Adrenal gland (tissue), 9 donors: ENCODE measurements at regions not wholly inside any gene's neighbourhood (a gene's known extent, or its start where the extent isn't known, plus 50 kb on each side); places are given as distances from the start of the nearest gene placed in this dataset.

ENCODE experiments used
- DNase-seq, 7 donors: peaks; one replicate each; pipeline ENCODE4 v3.0.0-alpha.2; 2019 to 2020
- H3K27ac ChIP-seq, 5 donors: fragments of 200-600 bp; sonication (generic) in 4 of 5; 1 replicate in 3 of 5; 2 replicates in 2 of 5; pipeline versions ENCODE4 v1.5.1 to v1.8.0; 2016 to 2020; ENCODE audit warnings: mild to moderate bottlenecking in 1 of 5
- H3K27me3 ChIP-seq: fragments of 200-600 bp; 2 replicates; pipeline ENCODE4 v1.8.0; 2021
- H3K36me3 ChIP-seq, 2 donors: fragments of 200-600 bp; replicated peaks in 1 of 2; 1 replicate in 1 of 2; 2 replicates in 1 of 2; pipeline versions ENCODE4 v1.5.1 to v1.8.0; 2018 to 2022
- H3K4me1 ChIP-seq, 2 donors: fragments of 200-600 bp; replicated peaks in 1 of 2; 1 replicate in 1 of 2; 2 replicates in 1 of 2; pipeline versions ENCODE4 v1.5.1 to v1.8.0; 2018 to 2021
- H3K4me3 ChIP-seq, 4 donors: fragments of 200-600 bp; sonication (generic) in 3 of 4; one replicate each; pipeline ENCODE4 v1.5.1; 2016 to 2018
- H3K9me3 ChIP-seq, 3 donors: fragments of 200-600 bp; sonication (generic) in 1 of 3; replicated peaks in 1 of 3; 1 replicate in 2 of 3; 2 replicates in 1 of 3; pipeline versions ENCODE4 v1.5.1 to v1.8.0; 2016 to 2021
- CTCF ChIP-seq, 6 experiments: fragments of 450-650 bp in 4 of 6; fragments of 200-600 bp in 2 of 6; sonication (generic) in 1 of 6; IDR thresholded peaks; 1 replicate in 5 of 6; 2 replicates in 1 of 6; pipeline versions ENCODE4 v1.5.1 to v1.8.0; 2016 to 2021; ENCODE audit warnings: antibody characterized with exemption in 6 of 6, mild to moderate bottlenecking in 2 of 6, moderate library complexity in 1 of 6
- POLR2A ChIP-seq, 2 donors: fragments of 450-650 bp; IDR thresholded peaks; one replicate each; pipeline ENCODE4 v1.6.1; 2017; ENCODE audit warnings: antibody characterized with exemption in 2 of 2, mild to moderate bottlenecking in 2 of 2, moderate library complexity in 1 of 2
- WGBS, 4 donors: extraction: QIAGEN DNeasy Blood & Tissue Kit in 2 of 4; methylation state at CpG; one replicate each; pipeline versions ENCODE4 v1.1.5 to v1.1.7; 2013 to 2017; 5-methylcytosine and 5-hydroxymethylcytosine counted together
- intact Hi-C, 2 donors: fragments of 100-400 bp; cut with DNase I; formaldehyde crosslinking; loops; one replicate each; pipeline versions ENCODE4 v1.14.1 to v1.15.0; 2022 to 2023
- donor health status: healthy with polysubstance abuse.
- donor health status: Bipolar disorder and iron deficiency.
- donor health status: DM: yes; HTN: yes; CAD: no.
- donor health status: DM: no; HTN: no; CAD: no.
- donor health status: DM: no; HTN: no; CAD: no.

GRCh38 chr13:99865420-99865930 is 106.1 kb downstream of the ZIC5 start:
- no peak overlapping the region for H3K4me3 ChIP-seq
- H3K36me3 ChIP-seq: no peaks in the 10 kb centered on the region
- no peaks in the 10 kb centered on the region for H3K9me3 ChIP-seq
- no peak overlapping the region for H3K27ac ChIP-seq
- 89 to 95% (median 93%) methylated on average over 11 of the region's 11 CpGs for WGBS, 4 donors
- intact Hi-C loops: no loop called here
- H3K4me1 ChIP-seq: no peaks in the 10 kb centered on the region
- no peak for DNase-seq
- TF ChIP-seq CTCF (IDR thresholded peaks at IDR 0.05): no peak
- no peak for TF ChIP-seq POLR2A (IDR thresholded peaks at IDR 0.05)
- no peaks in the 10 kb centered on the region for H3K27me3 ChIP-seq

GRCh38 chr13:99864627-99864990 is 107.0 kb downstream of the ZIC5 start:
- WGBS, 4 donors: 78 to 84% (median 80%) methylated on average over 10 of the region's 10 CpGs
- no peak for DNase-seq
- Histone ChIP-seq H3K4me3 (no peak overlapping the region), H3K27me3 (no peaks in the 10 kb centered on the region), H3K36me3 (no peaks in the 10 kb centered on the region), H3K4me1 (no peaks in the 10 kb centered on the region), H3K9me3 (no peaks in the 10 kb centered on the region), H3K27ac (no peak overlapping the region)
- TF ChIP-seq POLR2A (IDR thresholded peaks at IDR 0.05) (no peak), CTCF (IDR thresholded peaks at IDR 0.05) (no peak)
- intact Hi-C loops: no loop called here

GRCh38 chr13:99863789-99864626 is 107.6 kb downstream of the ZIC5 start:
- 86 to 88% (median 87%) methylated on average over 14 of the region's 14 CpGs for WGBS, 4 donors

GRCh38 chr13:99862244-99862643 is 109.3 kb downstream of the ZIC5 start:
- 91 to 99% (median 93%) methylated on average over 3 of the region's 3 CpGs for WGBS, 4 donors
- TF ChIP-seq CTCF (IDR thresholded peaks at IDR 0.05) (no peak), POLR2A (IDR thresholded peaks at IDR 0.05) (no peak)
- no peak for DNase-seq
- Histone ChIP-seq H3K27ac (no peak overlapping the region), H3K4me1 (no peaks in the 10 kb centered on the region), H3K9me3 (no peaks in the 10 kb centered on the region), H3K36me3 (no peaks in the 10 kb centered on the region), H3K4me3 (no peak overlapping the region), H3K27me3 (no peaks in the 10 kb centered on the region)
- intact Hi-C loops: no loop called here

More at GRCh38 chr13:99863789-99864626, 107.6 kb downstream of the ZIC5 start:
- Histone ChIP-seq H3K36me3 (no peaks in the 10 kb centered on the region), H3K4me3 (no peak overlapping the region), H3K27ac (no peak overlapping the region), H3K9me3 (no peaks in the 10 kb centered on the region), H3K27me3 (no peaks in the 10 kb centered on the region), H3K4me1 (no peaks in the 10 kb centered on the region)
- no peak for TF ChIP-seq CTCF (IDR thresholded peaks at IDR 0.05)
- no peak for TF ChIP-seq POLR2A (IDR thresholded peaks at IDR 0.05)
- no peak for DNase-seq
- intact Hi-C loops: no loop called here
